Progenitor cell of endocrine pancreas (in vitro differentiated cells): ENCODE measurements at regions not wholly inside any gene's neighbourhood (a gene's known extent, or its start where the extent isn't known, plus 50 kb on each side); places are given as distances from the start of the nearest gene placed in this dataset.

Experiments used
- DNase-seq: peaks from one replicate; pipeline ENCODE4 v3.0.0; 2021; ENCODE audit warnings: low spot score; ENCODE audit not compliant: unreplicated experiment
- H3K27ac Mint-ChIP-seq: 2 replicates; pipeline ENCODE4 v1.8.0; 2021; ENCODE audit warnings: mild to moderate bottlenecking, moderate library complexity, mixed read lengths
- H3K27me3 Mint-ChIP-seq: 2 replicates; pipeline ENCODE4 v1.8.0; 2021; ENCODE audit warnings: mixed read lengths
- H3K36me3 Mint-ChIP-seq: 2 replicates; pipeline ENCODE4 v1.8.0; 2022; ENCODE audit warnings: mixed read lengths; ENCODE audit not compliant: insufficient read depth
- H3K4me1 Mint-ChIP-seq: 2 replicates; pipeline ENCODE4 v1.8.0; 2021; ENCODE audit warnings: low read depth, mixed read lengths
- H3K4me3 Mint-ChIP-seq: 2 replicates; pipeline ENCODE4 v1.8.0; 2021; ENCODE audit warnings: low read depth, mild to moderate bottlenecking, moderate library complexity, mixed read lengths
- H3K9me3 Mint-ChIP-seq: 2 replicates; pipeline ENCODE4 v1.8.0; 2021; ENCODE audit warnings: low read depth, mixed read lengths
- TF ChIP-seq, protein P1 (sequence below): fragments of 200-600 bp; sonication (generic); IDR thresholded peaks from one replicate; pipeline ENCODE4 v1.5.0; 2021; ENCODE audit warnings: antibody characterized with exemption, mild to moderate bottlenecking; ENCODE audit not compliant: unreplicated experiment

GRCh38 chrX:110491846-110492620 is 133.4 kb downstream of the RTL9 start:
- Mint-ChIP-seq H3K9me3 (peaks cover 12% of the 10 kb centered on the region), H3K27ac (no peak overlapping the region), H3K27me3 (no peaks in the 10 kb centered on the region), H3K36me3 (no peaks in the 10 kb centered on the region), H3K4me3 (no peak overlapping the region), H3K4me1 (peaks cover 3% of the 10 kb centered on the region)
- TF ChIP-seq, protein P1, sequence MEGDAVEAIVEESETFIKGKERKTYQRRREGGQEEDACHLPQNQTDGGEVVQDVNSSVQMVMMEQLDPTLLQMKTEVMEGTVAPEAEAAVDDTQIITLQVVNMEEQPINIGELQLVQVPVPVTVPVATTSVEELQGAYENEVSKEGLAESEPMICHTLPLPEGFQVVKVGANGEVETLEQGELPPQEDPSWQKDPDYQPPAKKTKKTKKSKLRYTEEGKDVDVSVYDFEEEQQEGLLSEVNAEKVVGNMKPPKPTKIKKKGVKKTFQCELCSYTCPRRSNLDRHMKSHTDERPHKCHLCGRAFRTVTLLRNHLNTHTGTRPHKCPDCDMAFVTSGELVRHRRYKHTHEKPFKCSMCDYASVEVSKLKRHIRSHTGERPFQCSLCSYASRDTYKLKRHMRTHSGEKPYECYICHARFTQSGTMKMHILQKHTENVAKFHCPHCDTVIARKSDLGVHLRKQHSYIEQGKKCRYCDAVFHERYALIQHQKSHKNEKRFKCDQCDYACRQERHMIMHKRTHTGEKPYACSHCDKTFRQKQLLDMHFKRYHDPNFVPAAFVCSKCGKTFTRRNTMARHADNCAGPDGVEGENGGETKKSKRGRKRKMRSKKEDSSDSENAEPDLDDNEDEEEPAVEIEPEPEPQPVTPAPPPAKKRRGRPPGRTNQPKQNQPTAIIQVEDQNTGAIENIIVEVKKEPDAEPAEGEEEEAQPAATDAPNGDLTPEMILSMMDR: no peak
- no peak for DNase-seq

- H3K4me3 Mint-ChIP-seq: no peak overlapping the region
- peaks cover 13% of the 10 kb centered on the region for H3K4me1 Mint-ChIP-seq
Measured at GRCh38 chrX:110504947-110505346, 146.3 kb downstream of the RTL9 start.

GRCh38 chrX:110509755-110510532 is 151.3 kb downstream of the RTL9 start:
- peak overlapping the region; percentile 97 for H3K27ac Mint-ChIP-seq
- H3K9me3 Mint-ChIP-seq: peaks cover 16% of the 10 kb centered on the region
- DNase-seq: no peak
- peaks cover 24% of the 10 kb centered on the region for H3K4me1 Mint-ChIP-seq
- peak overlapping the region; percentile 20 for H3K4me3 Mint-ChIP-seq
- TF ChIP-seq, protein P1: no peak
- H3K27me3 Mint-ChIP-seq: no peaks in the 10 kb centered on the region
- no peaks in the 10 kb centered on the region for H3K36me3 Mint-ChIP-seq

More at GRCh38 chrX:110504947-110505346, 146.3 kb downstream of the RTL9 start:
- peaks cover 8% of the 10 kb centered on the region for H3K9me3 Mint-ChIP-seq
- H3K27ac Mint-ChIP-seq: no peak overlapping the region
- H3K36me3 Mint-ChIP-seq: no peaks in the 10 kb centered on the region
- no peak for DNase-seq
- no peaks in the 10 kb centered on the region for H3K27me3 Mint-ChIP-seq
- TF ChIP-seq, protein P1: no peak

DNA sequence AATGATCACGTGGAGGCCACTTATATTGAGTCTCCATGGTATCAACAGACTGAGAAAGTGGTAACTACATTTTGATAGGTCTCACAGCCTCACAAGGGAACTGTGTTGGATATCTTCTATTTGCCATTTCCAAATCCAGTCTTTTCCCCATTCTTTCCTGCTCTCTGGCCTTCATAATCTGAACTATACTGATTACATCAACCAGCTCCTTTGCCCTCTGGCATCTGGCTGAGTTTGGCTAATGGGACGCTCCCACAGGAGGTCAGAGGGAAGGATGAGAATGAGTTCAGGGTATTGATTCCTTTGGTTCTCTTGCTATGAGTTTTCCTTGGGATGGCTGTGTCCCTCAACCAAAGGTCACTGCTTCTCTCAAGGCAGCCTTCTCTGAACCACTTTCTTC is 152.6 kb downstream of the RTL9 start:
- Mint-ChIP-seq H3K27ac (no peak overlapping the region), H3K4me3 (no peak overlapping the region), H3K9me3 (peaks cover 16% of the 10 kb centered on the region)

DNA sequence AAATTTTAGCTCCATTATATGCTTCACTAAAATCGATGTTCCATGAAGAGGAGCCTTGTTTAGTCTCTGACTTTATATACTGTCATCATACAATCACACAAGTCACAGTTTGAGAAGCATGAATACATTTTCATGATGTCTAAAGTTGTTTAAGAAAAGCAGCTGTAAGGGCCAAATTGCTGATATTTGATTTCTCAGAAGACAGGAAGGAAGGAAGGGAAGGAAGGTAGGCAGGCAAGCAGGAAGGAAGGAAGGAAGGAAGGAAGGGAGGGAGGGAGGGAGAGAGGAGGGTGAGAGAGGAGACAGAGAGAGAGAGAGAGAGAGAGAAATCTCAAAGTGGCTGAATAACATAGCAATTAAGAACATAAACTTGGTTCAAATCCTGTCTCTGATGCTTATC is 153.7 kb downstream of the RTL9 start:
- Mint-ChIP-seq H3K27me3 (no peaks in the 10 kb centered on the region), H3K4me3 (no peak overlapping the region), H3K4me1 (peaks cover 24% of the 10 kb centered on the region), H3K9me3 (peaks cover 11% of the 10 kb centered on the region), H3K36me3 (no peaks in the 10 kb centered on the region), H3K27ac (no peak overlapping the region)
- no peak for DNase-seq
- TF ChIP-seq, protein P1: no peak

More for the DNA sequence above, 152.6 kb downstream of the RTL9 start:
- Mint-ChIP-seq H3K27me3 (no peaks in the 10 kb centered on the region), H3K36me3 (no peaks in the 10 kb centered on the region), H3K4me1 (peaks cover 24% of the 10 kb centered on the region)
- TF ChIP-seq, protein P1: no peak
- no peak for DNase-seq
